GM21360 (cell line): ENCODE measurements at regions not wholly inside any gene's neighbourhood (a gene's known extent, or its start where the extent isn't known, plus 50 kb on each side); places are given as distances from the start of the nearest gene placed in this dataset.

ENCODE experiments used
- ATAC-seq: cut with Tn5 transposase; IDR thresholded peaks from one replicate; pipeline ENCODE4 v1.9.1; 2021; ENCODE audit warnings: mild to moderate bottlenecking, moderate library complexity; ENCODE audit not compliant: unreplicated experiment

- no peak for ATAC-seq
Measured at GRCh38 chr10:24104895-24105294, 104.0 kb upstream of the KIAA1217 start.

GRCh38 chr10:24113901-24114300, 95.0 kb upstream of the KIAA1217 start:
- ATAC-seq = no peak

DNA sequence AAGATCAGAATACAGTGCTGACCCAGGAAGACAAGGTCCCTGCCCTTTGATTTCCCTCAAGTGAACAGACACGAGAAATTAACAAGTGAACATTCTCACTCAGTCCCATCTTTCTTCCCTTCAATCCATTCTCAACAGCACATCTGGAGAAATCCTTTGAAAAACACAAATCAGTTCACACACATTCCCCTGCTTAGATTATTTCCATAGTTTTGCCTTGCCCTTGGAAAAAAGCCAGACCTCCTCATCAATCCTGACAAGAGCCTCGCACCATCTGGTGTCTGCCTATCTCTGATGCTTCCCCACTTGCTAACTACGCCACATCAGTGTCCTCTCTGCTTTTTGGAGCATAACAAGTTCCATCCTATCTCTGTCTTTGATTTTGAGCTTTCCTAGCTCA, 94.4 kb upstream of the KIAA1217 start:
- no peak for ATAC-seq

GRCh38 chr10:24115403-24115802, 93.5 kb upstream of the KIAA1217 start:
- ATAC-seq = no peak

- ATAC-seq = no peak
Measured at GRCh38 chr10:24118246-24118645, 90.7 kb upstream of the KIAA1217 start.

DNA sequence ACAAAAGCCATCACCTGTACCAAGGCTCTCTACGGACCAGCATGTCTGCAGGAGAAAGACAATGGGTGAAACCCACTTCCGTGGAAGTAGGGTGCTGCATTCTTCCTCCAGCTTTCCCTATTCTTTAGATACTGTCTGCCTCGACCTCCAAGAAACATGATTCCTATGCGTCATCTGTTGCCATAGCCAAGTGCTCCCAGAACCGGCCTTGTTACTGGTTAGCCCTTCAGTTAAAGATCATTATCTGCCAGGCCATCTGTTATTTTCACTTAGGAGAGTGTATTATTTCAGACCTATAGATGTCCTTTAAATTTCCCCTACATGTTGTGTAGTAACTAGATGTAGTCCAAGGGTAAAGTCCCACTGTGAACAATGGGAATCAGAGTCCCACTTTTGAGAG, 89.0 kb upstream of the KIAA1217 start:
- no peak for ATAC-seq

- ATAC-seq = no peak
Measured at GRCh38 chr10:24120646-24121045, 88.3 kb upstream of the KIAA1217 start.

DNA sequence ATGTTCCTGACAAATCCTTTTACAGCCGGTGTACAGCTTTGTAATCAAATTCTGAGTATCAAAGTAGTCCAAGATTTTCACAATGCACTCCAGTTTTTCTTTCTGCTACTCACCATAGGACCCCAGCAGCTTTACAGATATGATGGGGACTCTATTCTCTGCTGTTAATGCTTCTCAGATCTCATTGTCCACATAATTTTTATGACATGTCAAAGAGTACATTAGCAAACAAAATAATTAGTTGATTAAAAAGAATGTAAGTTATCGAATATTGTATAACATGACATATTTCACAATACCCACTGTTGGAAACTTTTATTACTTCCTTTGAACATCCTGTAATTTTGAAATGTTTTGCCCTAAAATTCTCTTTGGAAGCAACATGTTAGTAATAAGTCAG, 81.4 kb upstream of the KIAA1217 start:
- ATAC-seq = no peak

GRCh38 chr10:24128066-24128730, 80.7 kb upstream of the KIAA1217 start:
- no peak for ATAC-seq

- no peak for ATAC-seq
Measured at GRCh38 chr10:24132741-24133140, 76.2 kb upstream of the KIAA1217 start.

DNA sequence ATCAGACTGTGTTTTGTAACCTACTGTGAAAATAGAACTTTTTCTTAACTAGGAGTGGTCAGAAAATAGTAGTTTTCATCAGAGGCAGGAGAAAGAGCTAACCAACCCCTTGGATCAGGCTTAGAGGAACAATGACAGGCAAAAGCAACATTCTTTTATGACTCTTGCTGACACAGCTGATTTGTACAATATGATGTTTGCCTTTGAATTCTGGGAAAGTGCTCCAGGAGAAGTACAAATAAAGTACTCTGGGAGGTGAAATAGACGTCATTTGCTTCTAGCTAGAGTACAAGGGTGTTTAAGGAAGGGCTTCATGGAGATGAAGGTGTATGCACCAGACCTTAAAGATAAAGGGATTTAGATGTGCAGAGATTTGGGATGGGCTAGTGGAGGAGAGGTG, 75.1 kb upstream of the KIAA1217 start:
- ATAC-seq = no peak

DNA sequence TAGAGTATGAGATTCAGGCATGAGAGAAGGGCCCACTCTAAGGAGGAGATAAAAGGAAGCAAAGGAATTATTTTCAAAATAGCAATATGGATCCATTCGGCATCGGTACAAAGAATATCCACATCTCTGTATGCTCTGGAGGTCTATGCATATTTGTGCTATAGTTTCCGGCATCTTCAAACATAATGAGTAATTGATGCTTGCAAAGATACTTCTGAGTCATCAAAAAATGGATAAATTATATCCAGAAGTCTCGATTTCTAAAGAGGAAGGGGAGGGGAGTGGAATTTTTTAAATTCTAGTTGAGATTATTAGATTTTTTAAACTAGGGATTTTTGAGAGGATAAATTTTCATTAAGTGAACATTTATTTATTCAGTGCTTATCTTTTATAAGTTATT, 72.9 kb upstream of the KIAA1217 start:
- no peak for ATAC-seq

DNA sequence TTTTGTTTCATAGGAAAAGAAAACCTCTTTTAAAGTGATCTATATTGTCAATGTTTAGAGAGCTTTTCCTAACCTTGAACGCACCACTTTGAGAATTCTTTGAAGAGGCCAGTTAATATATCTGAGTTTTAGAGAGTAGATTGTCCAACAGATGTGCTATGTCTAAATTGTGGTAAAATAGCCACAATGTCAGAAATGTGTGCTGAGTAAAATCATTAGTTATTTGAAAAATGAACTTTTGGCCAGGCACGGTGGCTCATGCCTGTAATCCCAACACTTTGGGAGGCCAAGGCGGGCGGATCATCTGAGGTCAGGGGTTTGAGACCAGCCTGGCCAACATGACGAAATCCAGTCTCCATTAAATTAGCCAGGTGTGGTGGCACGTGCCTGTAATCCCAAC, 61.6 kb upstream of the KIAA1217 start:
- ATAC-seq = no peak

- no peak for ATAC-seq
Measured at GRCh38 chr10:24149640-24150039, 59.3 kb upstream of the KIAA1217 start.

GRCh38 chr10:24150853-24151252, 58.1 kb upstream of the KIAA1217 start:
- no peak for ATAC-seq

DNA sequence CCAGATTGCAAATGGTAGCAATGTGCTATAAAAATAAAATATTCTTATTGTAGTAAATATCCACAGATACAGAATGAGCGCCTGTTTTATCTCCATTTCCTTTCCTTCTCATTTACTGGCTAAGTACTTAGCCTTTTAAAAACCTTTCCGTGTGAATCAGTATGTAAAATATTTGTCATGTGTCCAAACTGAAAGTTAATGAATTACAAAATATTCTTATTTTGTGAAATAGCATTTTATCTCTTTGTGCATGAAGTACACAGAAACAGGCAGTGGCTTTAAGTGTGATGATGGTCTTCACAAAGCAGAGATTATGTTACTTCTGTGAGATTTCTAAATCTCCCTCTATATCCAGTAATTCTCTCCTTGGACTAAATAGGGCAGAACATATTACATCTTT, 56.7 kb upstream of the KIAA1217 start:
- ATAC-seq = no peak

DNA sequence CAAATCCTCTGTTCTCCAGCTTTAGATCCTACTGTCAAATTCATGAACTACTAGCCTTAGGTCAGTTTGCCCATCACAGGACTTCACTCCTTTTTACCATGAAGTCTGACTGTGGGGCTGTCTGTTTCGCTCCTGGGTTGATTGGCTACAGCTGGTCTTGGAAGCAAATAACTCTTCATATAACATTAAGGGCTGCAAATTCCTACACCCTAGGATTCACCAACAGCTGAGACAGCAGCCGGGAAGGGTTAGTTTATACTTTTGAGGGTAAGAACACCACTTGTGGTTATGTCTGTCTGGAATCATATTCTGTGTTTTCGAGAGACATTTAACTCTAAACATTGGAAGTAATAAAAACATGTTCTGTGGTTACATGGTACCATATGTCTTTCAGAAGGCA, 55.9 kb upstream of the KIAA1217 start:
- ATAC-seq = no peak

DNA sequence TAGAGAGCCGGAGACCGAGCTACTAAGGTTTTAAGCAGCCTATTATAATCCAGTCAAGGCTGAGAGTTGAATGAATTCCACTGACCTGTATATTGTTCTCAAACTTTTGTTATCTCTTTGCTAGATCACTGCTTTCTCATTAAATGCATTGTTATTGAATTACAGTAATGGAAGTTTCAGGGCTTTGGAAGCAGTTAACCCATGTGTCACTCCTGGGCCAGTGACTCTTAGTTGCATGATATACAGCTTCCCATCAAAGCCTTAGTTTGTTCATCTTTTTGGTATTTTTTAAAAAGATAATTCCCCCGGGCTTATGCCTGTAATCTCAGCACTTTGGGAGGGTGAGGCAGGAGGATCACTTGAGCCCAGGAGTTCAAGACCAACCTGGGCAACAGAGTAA, 55.4 kb upstream of the KIAA1217 start:
- no peak for ATAC-seq

GRCh38 chr10:24156686-24157085, 52.3 kb upstream of the KIAA1217 start:
- no peak for ATAC-seq

GRCh38 chr10:24157567-24157966, 51.4 kb upstream of the KIAA1217 start:
- no peak for ATAC-seq
